DOHH2 (cell line): ENCODE measurements at regions not wholly inside any gene's neighbourhood (a gene's known extent, or its start where the extent isn't known, plus 50 kb on each side); places are given as distances from the start of the nearest gene placed in this dataset.

Experiments used
- H3F3A ChIP-seq: fragments of 200-600 bp; sonication (generic), shearing (Covaris generic); 2 replicates; pipeline ENCODE4 v1.6.0; 2016; ENCODE audit warnings: antibody characterized with exemption, mild to moderate bottlenecking; ENCODE audit not compliant: control insufficient read depth, insufficient read depth
- H3K27ac ChIP-seq: fragments of 200-600 bp; sonication (generic); 2 replicates; pipeline ENCODE4 v1.5.1; 2014; ENCODE audit warnings: low read depth, mild to moderate bottlenecking, low read length, moderate library complexity
- H3K27me3 ChIP-seq: fragments of 200-600 bp; sonication (generic); 2 replicates; pipeline ENCODE4 v1.6.1; 2014; ENCODE audit warnings: mild to moderate bottlenecking, low read length, mixed read lengths; ENCODE audit not compliant: control insufficient read depth
- H3K36me3 ChIP-seq: fragments of 200-600 bp; sonication (generic); 2 replicates; pipeline ENCODE4 v1.6.1; 2014; ENCODE audit warnings: mild to moderate bottlenecking, low read length, moderate library complexity, mixed read lengths; ENCODE audit not compliant: control insufficient read depth
- H3K4me1 ChIP-seq: fragments of 200-600 bp; sonication (generic); 2 replicates; pipeline ENCODE4 v1.6.1; 2014; ENCODE audit warnings: mild to moderate bottlenecking, low read length, mixed read lengths; ENCODE audit not compliant: control insufficient read depth
- H3K4me2 ChIP-seq: fragments of 200-600 bp; sonication (generic); 2 replicates; pipeline ENCODE4 v1.6.0; 2014; ENCODE audit warnings: mild to moderate bottlenecking, low read length, moderate library complexity
- H3K4me3 ChIP-seq: fragments of 200-600 bp; sonication (generic); 2 replicates; pipeline ENCODE4 v1.5.1; 2014; ENCODE audit warnings: mild to moderate bottlenecking, low read length, mixed read lengths
- H3K79me2 ChIP-seq: fragments of 200-600 bp; sonication (generic); 2 replicates; pipeline ENCODE4 v1.6.1; 2014; ENCODE audit warnings: mild to moderate bottlenecking, low read length, mixed read lengths; ENCODE audit not compliant: control insufficient read depth
- H3K9me2 ChIP-seq: fragments of 200-600 bp; sonication (generic); replicated peaks from 2 replicates; pipeline ENCODE4 v1.6.1; 2014; ENCODE audit warnings: mild to moderate bottlenecking, low read length, mixed read lengths; ENCODE audit not compliant: control insufficient read depth
- H3K9me3 ChIP-seq: fragments of 200-600 bp; sonication (generic); 2 replicates; pipeline ENCODE4 v1.6.1; 2014; ENCODE audit warnings: antibody characterized with exemption, low read length, mixed read lengths; ENCODE audit not compliant: control insufficient read depth, insufficient read depth
- H4K20me1 ChIP-seq: fragments of 200-600 bp; sonication (generic); 2 replicates; pipeline ENCODE4 v1.6.0; 2014; ENCODE audit warnings: low read depth, mild to moderate bottlenecking, antibody characterized with exemption, low read length, moderate library complexity; ENCODE audit not compliant: control insufficient read depth, insufficient read depth
- CTCF ChIP-seq: fragments of 200-600 bp; sonication (generic); IDR thresholded peaks from one replicate; pipeline ENCODE4 v1.5.1; 2014; ENCODE audit warnings: antibody characterized with exemption, mild to moderate bottlenecking, low read depth, low read length; ENCODE audit not compliant: poor library complexity, severe bottlenecking
- EZH2phosphoT487 ChIP-seq: fragments of 200-600 bp; sonication (generic); IDR thresholded peaks from 2 replicates; pipeline ENCODE4 v1.6.1; 2017; ENCODE audit warnings: borderline replicate concordance, mild to moderate bottlenecking, antibody characterized with exemption, low read length, moderate library complexity, mixed read lengths

- Histone ChIP-seq H3K4me2 (no peak overlapping the region), H3K27me3 (no peaks in the 10 kb centered on the region), H3K9me2 (no peaks in the 10 kb centered on the region), H3F3A (no peaks in the 10 kb centered on the region), H3K36me3 (no peaks in the 10 kb centered on the region), H3K79me2 (no peaks in the 10 kb centered on the region), H3K4me1 (no peaks in the 10 kb centered on the region), H3K9me3 (no peaks in the 10 kb centered on the region), H4K20me1 (no peaks in the 10 kb centered on the region), H3K27ac (no peak overlapping the region), H3K4me3 (no peak overlapping the region)
- TF ChIP-seq CTCF = no peak
- no peak for TF ChIP-seq EZH2phosphoT487
Measured at GRCh38 chrX:128780934-128781333, 728.7 kb upstream of the ACTRT1 start.

- no peaks in the 10 kb centered on the region for H3K27me3 ChIP-seq
- H3K79me2 ChIP-seq = no peaks in the 10 kb centered on the region
- TF ChIP-seq CTCF (no peak), EZH2phosphoT487 (no peak)
- no peak overlapping the region for H3K4me2 ChIP-seq
- H3K27ac ChIP-seq = no peak overlapping the region
- H3F3A ChIP-seq = no peaks in the 10 kb centered on the region
- no peaks in the 10 kb centered on the region for H3K36me3 ChIP-seq
- H4K20me1 ChIP-seq = no peaks in the 10 kb centered on the region
- no peaks in the 10 kb centered on the region for H3K9me2 ChIP-seq
- no peak overlapping the region for H3K4me3 ChIP-seq
- H3K4me1 ChIP-seq = no peaks in the 10 kb centered on the region
- no peaks in the 10 kb centered on the region for H3K9me3 ChIP-seq
Measured at GRCh38 chrX:128769495-128769894, 717.3 kb upstream of the ACTRT1 start.

- Histone ChIP-seq H3K27me3 (no peaks in the 10 kb centered on the region), H3K79me2 (no peaks in the 10 kb centered on the region), H3F3A (no peaks in the 10 kb centered on the region), H3K4me3 (no peak overlapping the region), H3K27ac (no peak overlapping the region), H3K9me2 (no peaks in the 10 kb centered on the region), H3K9me3 (no peaks in the 10 kb centered on the region), H3K4me1 (no peaks in the 10 kb centered on the region), H3K4me2 (no peak overlapping the region), H4K20me1 (no peaks in the 10 kb centered on the region), H3K36me3 (no peaks in the 10 kb centered on the region)
- no peak for TF ChIP-seq CTCF
- no peak for TF ChIP-seq EZH2phosphoT487
Measured at GRCh38 chrX:128759745-128760144, 707.5 kb upstream of the ACTRT1 start.

- Histone ChIP-seq H3K36me3 (no peaks in the 10 kb centered on the region), H3K4me3 (no peak overlapping the region), H3K4me1 (no peaks in the 10 kb centered on the region), H3K27me3 (no peaks in the 10 kb centered on the region), H3F3A (no peaks in the 10 kb centered on the region), H3K79me2 (no peaks in the 10 kb centered on the region), H3K27ac (no peak overlapping the region), H4K20me1 (no peaks in the 10 kb centered on the region), H3K9me3 (no peaks in the 10 kb centered on the region), H3K9me2 (no peaks in the 10 kb centered on the region), H3K4me2 (no peak overlapping the region)
- no peak for TF ChIP-seq EZH2phosphoT487
- TF ChIP-seq CTCF = no peak
Measured at GRCh38 chrX:128759177-128759576, 707.0 kb upstream of the ACTRT1 start.
